ENCODE measurements at regions not wholly inside any gene's neighbourhood (a gene's known extent, or its start where the extent isn't known, plus 50 kb on each side); places are given as distances from the start of the nearest gene placed in this dataset.

- no peak for TF ChIP-seq SMC3 (IDR thresholded peaks at IDR 0.05; ENCODE audit: low read depth, low read length)
- no peak for TF ChIP-seq NFIC (IDR thresholded peaks at IDR 0.05; ENCODE audit: borderline replicate concordance)
These were observed 186.9 kb upstream of the WSB1 start for GRCh38 chr17:27106982-27107360.

Data from SK-N-SH (cell line).